Stomach (tissue), 8 donors: ENCODE measurements at regions not wholly inside any gene's neighbourhood (a gene's known extent, or its start where the extent isn't known, plus 50 kb on each side); places are given as distances from the start of the nearest gene placed in this dataset.

ENCODE experiments used
- DNase-seq, 2 donors: peaks; one replicate each; pipeline versions ENCODE4 v3.0.0 to v3.0.0-alpha.2; 2013 to 2019
- H3K27ac ChIP-seq, 5 donors: fragments of 200-600 bp in 4 of 5; sonication (generic) in 4 of 5; one replicate each; pipeline ENCODE4 v1.5.1; 2013 to 2019; ENCODE audit warnings: mild to moderate bottlenecking in 1 of 5, moderate library complexity in 1 of 5
- H3K27me3 ChIP-seq, 3 donors: fragments of 200-600 bp; sonication (generic); one replicate each; pipeline ENCODE4 v1.5.1; 2017 to 2019; ENCODE audit warnings: mixed run types in 1 of 3
- H3K36me3 ChIP-seq, 4 donors: fragments of 200-600 bp; sonication (generic); 1 replicate in 3 of 4; 2 replicates in 1 of 4; pipeline ENCODE4 v1.5.1; 2016 to 2019
- H3K4me1 ChIP-seq, 4 donors: fragments of 200-600 bp; sonication (generic); one replicate each; pipeline ENCODE4 v1.5.1; 2016 to 2019
- H3K4me3 ChIP-seq, 4 donors: fragments of 200-600 bp; sonication (generic) in 3 of 4; one replicate each; pipeline ENCODE4 v1.5.1; 2016 to 2019; ENCODE audit warnings: mild to moderate bottlenecking in 1 of 4
- H3K9me3 ChIP-seq, 4 donors: fragments of 200-600 bp; sonication (generic); one replicate each; pipeline ENCODE4 v1.5.1; 2016 to 2019
- CTCF ChIP-seq, 7 experiments: fragments of 450-650 bp in 4 of 7; fragments of 200-600 bp in 3 of 7; sonication (generic) in 3 of 7; IDR thresholded peaks; one replicate each; pipeline ENCODE4 v1.5.1; 2016 to 2019; ENCODE audit warnings: antibody characterized with exemption in 7 of 7, control low read depth in 2 of 7, mild to moderate bottlenecking in 1 of 7
- EP300 ChIP-seq: sonication (generic); formaldehyde crosslinking; IDR thresholded peaks from one replicate; pipeline ENCODE4 v1.6.1; 2017; ENCODE audit warnings: antibody characterized with exemption
- POLR2A ChIP-seq, 4 donors: fragments of 450-650 bp; IDR thresholded peaks; one replicate each; pipeline ENCODE4 v1.6.1; 2016; ENCODE audit warnings: antibody characterized with exemption in 4 of 4, control low read depth in 2 of 4, mild to moderate bottlenecking in 1 of 4, moderate library complexity in 1 of 4
- POLR2AphosphoS5 ChIP-seq, 3 donors: sonication (generic); formaldehyde crosslinking; IDR thresholded peaks; one replicate each; pipeline ENCODE4 v1.6.1; 2016; ENCODE audit warnings: antibody characterized with exemption in 3 of 3
- WGBS, 5 donors: extraction: QIAGEN DNeasy Blood & Tissue Kit in 3 of 5; methylation state at CpG; one replicate each; pipeline versions ENCODE4 v1.1.5 to v1.1.7; 2013 to 2018; 5-methylcytosine and 5-hydroxymethylcytosine counted together
- intact Hi-C: fragments of 100-400 bp; cut with DNase I; formaldehyde crosslinking; loops from one replicate; pipeline ENCODE4 v1.15.1; 2023; ENCODE audit warnings: low total_unique reads
- donor health status: healthy with polysubstance abuse.
- donor health status: Bipolar disorder and iron deficiency.
- donor health status: healthy.

- WGBS, 5 donors, result 77 to 96% (median 87%) methylated on average over 3 of the region's 3 CpGs
- no peak overlapping the region for H3K4me3 ChIP-seq
- H3K9me3 ChIP-seq, result peaks cover 0 to 19% (median 8%) of the 10 kb centered on the region in 4 donors
- no peaks in the 10 kb centered on the region for H3K4me1 ChIP-seq
- intact Hi-C loops, result no loop called here
- TF ChIP-seq EP300 (no peak), POLR2A (IDR thresholded peaks at IDR 0.05) (no peak)
- H3K27ac ChIP-seq, result no peak overlapping the region
- no peaks in the 10 kb centered on the region for H3K36me3 ChIP-seq
- no peaks in the 10 kb centered on the region for H3K27me3 ChIP-seq
- no peak for DNase-seq
These were observed 305.4 kb upstream of the RND3 start for GRCh38 chr2:150792780-150793300.

GRCh38 chr2:150791567-150791966 lies 304.1 kb upstream of the RND3 start:
- DNase-seq, result no peak
- Histone ChIP-seq H3K9me3 (peaks cover 0 to 19% (median 8%) of the 10 kb centered on the region in 4 donors), H3K4me3 (no peak overlapping the region), H3K27ac (no peak overlapping the region), H3K4me1 (no peaks in the 10 kb centered on the region), H3K36me3 (no peaks in the 10 kb centered on the region), H3K27me3 (no peaks in the 10 kb centered on the region)
- intact Hi-C loops, result no loop called here
- TF ChIP-seq POLR2AphosphoS5 (IDR thresholded peaks at IDR 0.05) (no peak), POLR2A (IDR thresholded peaks at IDR 0.05) (no peak), CTCF (IDR thresholded peaks at IDR 0.05) (no peak), EP300 (no peak)

GRCh38 chr2:150789376-150789905 lies 302.0 kb upstream of the RND3 start:
- H3K27ac ChIP-seq, result no peak overlapping the region
- no peaks in the 10 kb centered on the region for H3K4me1 ChIP-seq
- H3K36me3 ChIP-seq, result no peaks in the 10 kb centered on the region
- 83 to 93% (median 89%) methylated on average over 2 of the region's 2 CpGs for WGBS, 5 donors
- H3K9me3 ChIP-seq, result peaks cover 0 to 19% (median 8%) of the 10 kb centered on the region in 4 donors
- DNase-seq, result no peak
- no peak overlapping the region for H3K4me3 ChIP-seq
- intact Hi-C loops, result no loop called here
- TF ChIP-seq CTCF (IDR thresholded peaks at IDR 0.05) (no peak), EP300 (no peak), POLR2A (IDR thresholded peaks at IDR 0.05) (no peak), POLR2AphosphoS5 (IDR thresholded peaks at IDR 0.05) (no peak)
- H3K27me3 ChIP-seq, result no peaks in the 10 kb centered on the region

GRCh38 chr2:150788426-150789140 lies 301.1 kb upstream of the RND3 start:
- no peaks in the 10 kb centered on the region for H3K36me3 ChIP-seq
- no peak for DNase-seq
- no peaks in the 10 kb centered on the region for H3K4me1 ChIP-seq
- H3K9me3 ChIP-seq, result peaks cover 0 to 19% (median 8%) of the 10 kb centered on the region in 4 donors
- no peak overlapping the region for H3K27ac ChIP-seq
- WGBS, 5 donors, result 86 to 92% (median 88%) methylated on average over 3 of the region's 3 CpGs
- H3K4me3 ChIP-seq, result no peak overlapping the region
- TF ChIP-seq POLR2AphosphoS5 (IDR thresholded peaks at IDR 0.05) (no peak), POLR2A (IDR thresholded peaks at IDR 0.05) (no peak), CTCF (IDR thresholded peaks at IDR 0.05) (no peak), EP300 (no peak)
- intact Hi-C loops, result no loop called here
- no peaks in the 10 kb centered on the region for H3K27me3 ChIP-seq
